ENCODE measurements at regions not wholly inside any gene's neighbourhood (a gene's known extent, or its start where the extent isn't known, plus 50 kb on each side); places are given as distances from the start of the nearest gene placed in this dataset.

- Histone ChIP-seq H3K27ac (no peak overlapping the region), H3K9me3 (ENCODE audit: low read depth) (no peaks in the 10 kb centered on the region), H3K27me3 (no peaks in the 10 kb centered on the region), H3K4me3 (no peak overlapping the region), H3K9me2 (replicated peaks; ENCODE audit: insufficient read depth) (no peaks in the 10 kb centered on the region), H2AFZ (no peak overlapping the region), H3K79me2 (no peaks in the 10 kb centered on the region), H4K20me1 (ENCODE audit: insufficient read depth, poor library complexity, severe bottlenecking) (no peaks in the 10 kb centered on the region), H3K4me1 (ENCODE audit: insufficient read depth) (peaks cover 13% of the 10 kb centered on the region), H3K4me2 (no peak overlapping the region), H3K36me3 (replicated peaks; ENCODE audit: insufficient read depth, low read depth) (no peaks in the 10 kb centered on the region)
- DNase-seq (ENCODE audit: low spot score) = no peak
- 95% methylated on average over 11 of the region's 11 CpGs for WGBS (ENCODE audit: low lambda C conversion rate, missing lambda C conversion rate)
- TF ChIP-seq EZH2 (IDR thresholded peaks at IDR 0.05; ENCODE audit: borderline replicate concordance) (no peak), CTCF (IDR thresholded peaks at IDR 0.05; ENCODE audit: poor library complexity) (no peak), EZH2phosphoT487 (IDR thresholded peaks at IDR 0.05; ENCODE audit: low read depth, severe bottlenecking, unreplicated experiment) (no peak)
Observed at GRCh38 chr2:236754271-236754944, 184.8 kb downstream of the ACKR3 start.

GRCh38 chr2:236755278-236755840 is 185.7 kb downstream of the ACKR3 start:
- Histone ChIP-seq H3K27ac (no peak overlapping the region), H2AFZ (no peak overlapping the region), H3K79me2 (no peaks in the 10 kb centered on the region), H4K20me1 (ENCODE audit: insufficient read depth, poor library complexity, severe bottlenecking) (no peaks in the 10 kb centered on the region), H3K4me2 (no peak overlapping the region), H3K4me3 (no peak overlapping the region), H3K9me2 (replicated peaks; ENCODE audit: insufficient read depth) (no peaks in the 10 kb centered on the region), H3K27me3 (no peaks in the 10 kb centered on the region), H3K36me3 (replicated peaks; ENCODE audit: insufficient read depth, low read depth) (no peaks in the 10 kb centered on the region), H3K4me1 (ENCODE audit: insufficient read depth) (peaks cover 13% of the 10 kb centered on the region), H3K9me3 (ENCODE audit: low read depth) (no peaks in the 10 kb centered on the region)
- no peak for DNase-seq (ENCODE audit: low spot score)
- no peak for TF ChIP-seq CTCF (IDR thresholded peaks at IDR 0.05; ENCODE audit: poor library complexity)
- TF ChIP-seq EZH2phosphoT487 (IDR thresholded peaks at IDR 0.05; ENCODE audit: low read depth, severe bottlenecking, unreplicated experiment) = no peak
- no peak for TF ChIP-seq EZH2 (IDR thresholded peaks at IDR 0.05; ENCODE audit: borderline replicate concordance)
- 88% methylated on average over 5 of the region's 5 CpGs for WGBS (ENCODE audit: low lambda C conversion rate, missing lambda C conversion rate)

GRCh38 chr2:236758406-236758805 is 188.8 kb downstream of the ACKR3 start:
- no peak for DNase-seq (ENCODE audit: low spot score)
- Histone ChIP-seq H3K79me2 (no peaks in the 10 kb centered on the region), H3K9me2 (replicated peaks; ENCODE audit: insufficient read depth) (no peaks in the 10 kb centered on the region), H3K4me1 (ENCODE audit: insufficient read depth) (peaks cover 13% of the 10 kb centered on the region), H2AFZ (no peak overlapping the region), H3K4me3 (no peak overlapping the region), H3K4me2 (no peak overlapping the region), H4K20me1 (ENCODE audit: insufficient read depth, poor library complexity, severe bottlenecking) (no peaks in the 10 kb centered on the region), H3K36me3 (replicated peaks; ENCODE audit: insufficient read depth, low read depth) (no peaks in the 10 kb centered on the region), H3K27ac (peak overlapping the region; percentile 54), H3K27me3 (no peaks in the 10 kb centered on the region), H3K9me3 (ENCODE audit: low read depth) (no peaks in the 10 kb centered on the region)
- WGBS (ENCODE audit: low lambda C conversion rate, missing lambda C conversion rate) = 61% methylated on average over 2 of the region's 2 CpGs
- no peak for TF ChIP-seq EZH2phosphoT487 (IDR thresholded peaks at IDR 0.05; ENCODE audit: low read depth, severe bottlenecking, unreplicated experiment)
- no peak for TF ChIP-seq EZH2 (IDR thresholded peaks at IDR 0.05; ENCODE audit: borderline replicate concordance)

- Histone ChIP-seq H3K4me3 (no peak overlapping the region), H3K27me3 (no peaks in the 10 kb centered on the region), H3K79me2 (no peaks in the 10 kb centered on the region), H4K20me1 (ENCODE audit: insufficient read depth, poor library complexity, severe bottlenecking) (no peaks in the 10 kb centered on the region), H2AFZ (no peak overlapping the region), H3K4me1 (ENCODE audit: insufficient read depth) (peaks cover 19% of the 10 kb centered on the region), H3K27ac (no peak overlapping the region), H3K9me3 (ENCODE audit: low read depth) (no peaks in the 10 kb centered on the region), H3K36me3 (replicated peaks; ENCODE audit: insufficient read depth, low read depth) (no peaks in the 10 kb centered on the region), H3K4me2 (no peak overlapping the region), H3K9me2 (replicated peaks; ENCODE audit: insufficient read depth) (no peaks in the 10 kb centered on the region)
- no peak for DNase-seq (ENCODE audit: low spot score)
- TF ChIP-seq EZH2phosphoT487 (IDR thresholded peaks at IDR 0.05; ENCODE audit: low read depth, severe bottlenecking, unreplicated experiment) (no peak), EZH2 (IDR thresholded peaks at IDR 0.05; ENCODE audit: borderline replicate concordance) (no peak), CTCF (IDR thresholded peaks at IDR 0.05; ENCODE audit: poor library complexity) (no peak)
Observed at GRCh38 chr2:236760246-236760645, 190.6 kb downstream of the ACKR3 start.
